ACHN (cell line): ENCODE measurements at regions not wholly inside any gene's neighbourhood (a gene's known extent, or its start where the extent isn't known, plus 50 kb on each side); places are given as distances from the start of the nearest gene placed in this dataset.
A peak's percentile ranks its signal among the peaks of the same experiment; 100 is the strongest.
"Not testable (repeated sequence)": the region's sequence is repeated elsewhere in the genome, so short reads cannot be mapped to it uniquely, and the experiment has no call there.

Experiments used
- DNase-seq: peaks from one replicate; pipeline ENCODE4 v3.0.0-alpha.2; 2015
- in situ Hi-C: cut with HindIII; loops from 2 replicates; pipeline ENCODE4 v1.10.0; 2017; ENCODE audit warnings: low sequenced_read_pairs, low pct_ligation_motif_present, low pct_unique_long_range_greater_than_20kb

- in situ Hi-C loops = no loop called here
- no peak for DNase-seq
Measured at GRCh38 chr12:68984796-68985573, 52.0 kb upstream of the CPM start.

- in situ Hi-C loops, DNase-seq: not testable (repeated sequence)
Measured at GRCh38 chr12:68997526-68997925, 64.6 kb upstream of the CPM start.

- DNase-seq = no peak
- in situ Hi-C loops = no loop called here
Measured at GRCh38 chr12:68998041-68998440, 65.1 kb upstream of the CPM start.

DNA sequence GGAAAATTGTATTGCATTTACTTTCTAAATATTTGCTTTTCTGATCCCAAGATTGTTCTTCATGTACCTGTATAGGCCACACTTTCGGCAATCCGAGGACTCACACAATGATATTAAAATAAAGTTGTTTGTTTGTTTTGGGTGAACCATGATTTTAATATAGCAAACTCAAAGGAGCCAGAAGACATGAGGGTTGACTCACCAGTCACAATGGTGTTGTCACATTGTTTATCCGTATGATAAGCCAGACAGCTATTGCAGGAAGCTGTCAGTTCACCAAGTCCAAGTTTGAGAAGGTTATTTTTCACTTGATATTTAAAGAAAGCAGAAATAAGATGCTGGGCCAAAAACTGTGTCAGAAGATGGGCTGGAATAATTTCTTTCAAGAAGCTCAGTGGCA is 67.1 kb upstream of the CPM start:
- in situ Hi-C loops = no loop called here
- DNase-seq = no peak

DNA sequence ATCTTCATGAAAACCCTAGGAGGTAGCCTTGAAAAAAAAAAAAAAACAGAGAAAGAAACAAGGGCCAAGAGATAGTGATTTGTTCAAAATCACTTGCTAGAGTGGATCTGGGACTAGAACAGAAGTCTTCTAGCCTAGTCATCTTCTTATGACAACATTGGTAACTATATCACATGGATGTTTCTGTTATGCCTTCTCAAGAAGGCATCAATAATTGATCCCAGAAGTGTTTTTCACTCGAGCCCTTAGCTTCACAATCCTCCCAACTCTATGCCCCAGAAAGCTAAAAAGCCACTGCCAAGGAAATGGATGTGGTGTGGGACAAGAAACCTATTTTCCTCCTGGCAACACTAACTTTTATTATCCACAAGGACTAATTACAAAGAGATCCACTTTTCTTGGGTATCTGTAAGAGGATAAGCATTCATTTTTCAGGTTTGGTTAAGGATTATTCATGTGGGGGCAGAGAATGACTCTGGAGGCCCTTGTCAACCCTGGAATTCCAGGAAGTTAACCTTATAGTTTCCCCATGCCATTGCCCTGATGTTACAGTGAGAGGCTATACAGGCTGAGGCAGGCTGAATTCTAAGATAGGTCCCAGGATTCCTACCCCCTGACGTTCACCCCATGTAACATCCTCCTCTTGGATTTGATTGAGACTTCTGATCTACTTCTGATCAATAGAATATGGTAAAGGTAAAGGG is 67.7 kb upstream of the CPM start:
- in situ Hi-C loops = no loop called here
- DNase-seq = no peak

GRCh38 chr12:69001251-69001650 is 68.3 kb upstream of the CPM start:
- DNase-seq = no peak
- in situ Hi-C loops = no loop called here

GRCh38 chr12:69002969-69003368 is 70.0 kb upstream of the CPM start:
- in situ Hi-C loops = no loop called here
- no peak for DNase-seq

DNA sequence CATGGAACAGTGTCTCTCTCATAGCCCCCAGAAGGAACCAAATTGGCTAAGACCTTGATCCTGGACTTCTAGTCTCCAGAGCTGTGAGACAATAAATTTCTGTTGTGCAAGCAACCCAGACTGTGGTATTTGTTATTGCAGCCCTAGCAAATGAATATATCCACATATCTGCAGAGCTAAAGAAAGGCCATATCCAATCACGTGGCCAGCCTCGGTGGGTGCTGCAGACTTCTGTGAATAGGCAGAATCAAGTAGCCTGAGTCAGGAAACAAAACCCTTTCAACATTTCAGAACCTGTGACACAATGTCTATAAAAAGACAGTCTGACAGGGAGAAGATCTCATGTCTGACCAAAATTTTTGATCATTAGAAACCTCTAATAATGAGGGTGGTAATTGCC is 71.0 kb upstream of the CPM start:
- in situ Hi-C loops = no loop called here
- DNase-seq = no peak

DNA sequence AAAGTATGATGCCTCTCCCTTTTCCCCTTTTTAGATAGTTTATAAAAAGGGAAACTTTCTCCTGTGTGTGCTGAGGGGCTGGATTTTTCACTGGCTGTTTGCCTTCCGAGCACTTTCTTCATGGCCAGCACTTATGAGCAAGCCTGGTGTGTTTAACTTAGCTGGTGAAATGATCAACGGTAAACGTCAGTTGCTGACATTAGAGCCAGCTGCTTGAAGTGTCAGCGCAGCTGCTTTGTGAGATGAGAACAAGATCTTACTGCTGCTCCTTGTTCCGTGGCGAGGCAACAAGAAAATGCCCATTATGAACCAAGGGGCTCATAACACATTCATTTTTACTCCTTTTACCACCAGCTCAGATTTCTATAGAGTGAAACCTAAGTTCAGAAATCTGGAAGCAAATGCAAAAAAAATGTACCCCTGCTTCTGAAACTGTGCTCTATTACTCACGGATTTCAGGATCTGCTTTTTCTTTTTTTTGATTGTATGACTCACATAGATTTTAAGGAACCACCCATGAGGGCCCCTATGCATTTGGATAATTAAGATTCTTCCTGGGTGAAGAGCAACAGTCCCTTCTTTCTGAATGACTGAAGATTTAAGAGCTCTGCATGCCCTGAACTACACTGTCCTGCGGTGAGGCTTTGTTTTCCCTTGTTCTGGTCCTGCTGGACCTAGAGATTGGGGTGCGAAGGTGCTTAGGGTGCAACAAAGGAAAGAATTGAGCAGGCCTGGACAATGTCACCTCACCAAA is 74.3 kb upstream of the CPM start:
- no peak for DNase-seq
- in situ Hi-C loops = no loop called here

DNA sequence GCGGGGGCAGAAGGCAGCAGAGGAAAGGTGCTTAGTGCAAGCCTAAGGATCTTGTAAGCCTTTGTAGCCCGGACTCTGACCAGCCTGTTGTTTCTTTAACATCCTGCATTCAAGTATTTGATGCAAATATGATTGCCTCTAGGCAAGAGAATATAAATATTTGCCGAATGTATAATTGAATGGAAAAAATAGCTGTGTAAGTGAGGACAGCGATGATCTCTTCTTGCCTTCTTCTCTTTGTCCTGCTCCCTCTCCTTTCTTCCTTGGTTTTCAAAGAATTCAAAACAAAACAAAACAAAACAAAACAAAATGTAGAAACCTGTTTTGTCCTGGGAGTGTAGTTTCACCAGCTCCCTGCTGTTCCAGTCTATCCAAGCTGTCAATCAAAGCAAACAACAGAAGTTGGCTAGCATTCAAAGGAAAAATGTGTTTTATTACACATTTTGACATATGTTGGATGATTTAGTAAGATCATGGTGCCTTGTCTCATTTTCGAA is 74.9 kb upstream of the CPM start:
- in situ Hi-C loops = no loop called here
- DNase-seq = no peak

DNA sequence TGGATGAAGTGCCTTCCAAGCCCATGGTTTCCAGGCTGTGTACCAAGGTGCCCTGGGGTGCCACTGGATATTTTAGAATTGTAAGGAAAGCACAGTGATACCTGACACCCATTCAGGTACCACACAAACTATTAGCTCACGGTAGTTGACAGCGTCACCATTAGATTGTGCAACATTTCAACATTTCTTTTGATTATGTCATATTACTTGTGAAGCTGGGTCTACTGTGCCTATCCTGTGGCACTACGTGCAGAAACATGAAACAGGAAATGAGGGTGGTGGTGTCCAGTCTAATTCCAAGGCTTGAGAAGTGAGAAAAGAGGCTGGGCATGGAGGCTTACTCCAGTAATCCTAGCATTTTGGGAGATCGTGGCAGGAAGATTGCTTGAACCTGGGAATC is 75.5 kb upstream of the CPM start:
- no peak for DNase-seq
- in situ Hi-C loops = no loop called here

DNA sequence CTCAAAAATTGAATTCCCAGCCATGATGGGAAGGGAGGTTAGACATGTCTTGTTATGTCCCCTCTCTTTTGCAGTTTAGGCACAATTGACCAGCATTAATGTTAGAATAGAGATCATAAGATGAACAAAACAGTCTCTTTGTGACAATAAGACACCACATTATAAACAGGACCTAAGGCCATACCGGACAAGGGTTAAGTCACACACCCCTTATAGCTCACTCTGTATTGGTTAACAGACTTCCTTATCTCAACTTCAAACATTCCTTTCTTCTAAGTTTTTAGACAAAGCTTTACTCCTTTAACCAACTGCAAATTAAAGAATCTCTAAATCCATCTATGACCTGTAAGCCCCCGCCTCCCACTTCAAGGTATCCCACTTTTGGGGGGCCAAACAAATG is 81.1 kb upstream of the CPM start:
- DNase-seq = no peak
- in situ Hi-C loops = no loop called here

- no peak for DNase-seq
- in situ Hi-C loops = no loop called here
Measured at GRCh38 chr12:69015017-69015416, 82.0 kb upstream of the CPM start.

DNA sequence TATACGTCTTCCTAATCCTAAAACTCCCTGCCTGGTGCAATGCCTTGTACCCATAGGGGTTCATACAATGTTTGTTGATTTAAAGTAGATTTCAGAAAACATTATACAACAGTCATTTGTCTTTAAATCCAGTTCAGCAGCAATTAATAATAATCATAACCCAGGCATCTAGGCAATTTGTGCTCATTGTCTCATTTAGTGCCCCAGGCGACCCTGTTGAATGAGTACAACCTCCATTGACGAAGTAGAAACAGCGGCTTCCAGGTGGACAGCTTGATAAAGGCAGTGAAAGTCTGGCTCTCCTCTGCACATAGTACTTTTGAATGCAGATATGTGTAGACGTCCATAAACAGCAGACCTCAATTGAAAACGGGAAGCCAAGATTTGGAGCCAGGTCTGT is 82.9 kb upstream of the CPM start:
- in situ Hi-C loops = no loop called here

GRCh38 chr12:69019082-69019481 is 86.1 kb upstream of the CPM start:
- DNase-seq = no peak
- in situ Hi-C loops = no loop called here

More for the DNA sequence above, 82.9 kb upstream of the CPM start:
- DNase-seq = no peak

- DNase-seq = no peak
- in situ Hi-C loops = no loop called here
Measured at GRCh38 chr12:69019910-69020309, 86.9 kb upstream of the CPM start.

- no peak for DNase-seq
- in situ Hi-C loops = no loop called here
Measured at GRCh38 chr12:69022674-69023073, 89.7 kb upstream of the CPM start.

GRCh38 chr12:69023840-69024239 is 90.9 kb upstream of the CPM start:
- in situ Hi-C loops = no loop called here
- DNase-seq = no peak

- in situ Hi-C loops = no loop called here
- peak; percentile 90 for DNase-seq
Measured at GRCh38 chr12:69024413-69024812, 91.4 kb upstream of the CPM start.
